GM12878 (cell line): ENCODE measurements at regions not wholly inside any gene's neighbourhood (a gene's known extent, or its start where the extent isn't known, plus 50 kb on each side); places are given as distances from the start of the nearest gene placed in this dataset.

Experiments used
- ATAC-seq: fragments of 200-7000 bp; cut with Tn5 transposase; 3 replicates; pipeline ENCODE4 v1.9.1; 2020; ENCODE audit warnings: mild to moderate bottlenecking, moderate library complexity
- BruUV-seq: library from RNA; stranded (reverse); fragments of 400-500 nt; replicated peaks from 2 replicates; lab custom pipeline; 2021; lab: Mats Ljungman, UMichigan
- CTCF ChIA-PET: fragments of 300-600 bp; sonication (Branson Sonifier 250); formaldehyde crosslinking; extraction: SDS; loops from one replicate; lab custom pipeline; 2021; ENCODE audit warnings: inconsistent platforms; lab: Yijun Ruan, JAX
- POLR2A ChIA-PET: fragments of 350-600 bp; formaldehyde crosslinking; extraction: SDS; loops from one replicate; lab custom pipeline; 2021; ENCODE audit warnings: inconsistent platforms; lab: Charles Lee
- RAD21 ChIA-PET: fragments of 300-600 bp; sonication (Branson Sonifier 250); formaldehyde crosslinking; loops from one replicate; lab custom pipeline; 2023; ENCODE audit warnings: antibody characterized with exemption; ENCODE audit not compliant: unreplicated experiment; lab: Charles Lee
- SMC1A ChIA-PET: fragments of 300-600 bp; sonication (Branson Sonifier 250); formaldehyde crosslinking; loops from one replicate; lab custom pipeline; 2023; ENCODE audit not compliant: unreplicated experiment, uncharacterized antibody; lab: Charles Lee
- DNase-seq: peaks from one replicate; pipeline ENCODE4 v3.0.0-alpha.2; 2011; ENCODE audit warnings: low read depth, low spot score
- FAIRE-seq: peaks from 3 replicates; lab custom pipeline; 2011; peaks lifted over from hg19 to GRCh38; lab: Jason Lieb, UNC
- H2AFZ ChIP-seq: 2 replicates; pipeline ENCODE4 v1.6.0; 2011; ENCODE audit warnings: low read depth, low read length, control low read depth; ENCODE audit not compliant: control insufficient read depth
- H3K27ac ChIP-seq: 2 replicates; pipeline ENCODE4 v1.5.1; 2011; ENCODE audit warnings: control low read depth; ENCODE audit not compliant: control insufficient read depth, insufficient read depth
- H3K27me3 ChIP-seq, 2 experiments: replicated peaks in 1 of 2; 2 replicates each; pipeline versions ENCODE4 v1.6.0 to v1.6.1; 2011; ENCODE audit warnings: low read length in 1 of 2; ENCODE audit not compliant: control insufficient read depth in 2 of 2, insufficient read depth in 2 of 2
- H3K36me3 ChIP-seq, 2 experiments: 2 replicates each; pipeline ENCODE4 v1.5.1; 2011; ENCODE audit warnings: low read length in 1 of 2; ENCODE audit not compliant: control insufficient read depth in 2 of 2, insufficient read depth in 2 of 2
- H3K4me1 ChIP-seq: 2 replicates; pipeline ENCODE4 v1.6.1; 2011; ENCODE audit warnings: mild to moderate bottlenecking, low read length, moderate library complexity, mixed read lengths; ENCODE audit not compliant: control insufficient read depth, insufficient read depth
- H3K4me2 ChIP-seq: 2 replicates; pipeline ENCODE4 v1.6.0; 2011; ENCODE audit warnings: control low read depth; ENCODE audit not compliant: control insufficient read depth, insufficient read depth
- H3K4me3 ChIP-seq: fragments of 200-600 bp; sonication (generic); 2 replicates; pipeline ENCODE4 v1.5.1; 2016
- H3K79me2 ChIP-seq: 2 replicates; pipeline ENCODE4 v1.6.0; 2011; ENCODE audit warnings: low read length; ENCODE audit not compliant: control insufficient read depth, insufficient read depth
- H3K9ac ChIP-seq: 2 replicates; pipeline ENCODE4 v1.8.0; 2011; ENCODE audit warnings: low read length, control low read depth, mixed read lengths; ENCODE audit not compliant: control insufficient read depth, insufficient read depth
- H3K9me3 ChIP-seq: replicated peaks from 3 replicates; pipeline ENCODE4 v1.5.1; 2011; ENCODE audit warnings: mild to moderate bottlenecking, low read length; ENCODE audit not compliant: control insufficient read depth, insufficient read depth
- H4K20me1 ChIP-seq: 2 replicates; pipeline ENCODE4 v1.6.0; 2011; ENCODE audit not compliant: control insufficient read depth, insufficient read depth
- ATF2 ChIP-seq: IDR thresholded peaks from 2 replicates; pipeline ENCODE4 v1.6.1; 2012; ENCODE audit warnings: low read length, inconsistent platforms
- CBX5 ChIP-seq: sonication (generic); IDR thresholded peaks from 2 replicates; pipeline ENCODE4 v1.6.1; 2016; ENCODE audit warnings: low read depth, moderate library complexity, mild to moderate bottlenecking, inconsistent platforms
- FOXM1 ChIP-seq: IDR thresholded peaks from 2 replicates; pipeline ENCODE4 v1.6.1; 2012; ENCODE audit warnings: low read depth, mild to moderate bottlenecking, inconsistent platforms, low read length, moderate library complexity
- GATAD2B ChIP-seq: fragments of 450-650 bp; conservative IDR thresholded peaks from 2 replicates; pipeline ENCODE4 v1.6.1; 2017; ENCODE audit warnings: low read depth, mild to moderate bottlenecking, moderate library complexity
- PML ChIP-seq: IDR thresholded peaks from 2 replicates; pipeline ENCODE4 v1.6.1; 2012; ENCODE audit warnings: low read length, inconsistent platforms
- POLR2AphosphoS2 ChIP-seq: IDR thresholded peaks from 2 replicates; pipeline ENCODE4 v1.6.1; 2011; ENCODE audit warnings: low read depth, mild to moderate bottlenecking, low read length, improper control_type of control experiment, moderate library complexity
- TBL1XR1 ChIP-seq: IDR thresholded peaks from 2 replicates; pipeline ENCODE4 v1.6.1; 2012; ENCODE audit warnings: low read depth, low read length, improper control_type of control experiment
- YBX1 ChIP-seq: fragments of 450-650 bp; IDR thresholded peaks from 2 replicates; pipeline ENCODE4 v1.6.1; 2016; ENCODE audit warnings: antibody characterized with exemption
- ZNF384 ChIP-seq: IDR thresholded peaks from 2 replicates; pipeline ENCODE4 v1.6.1; 2012; ENCODE audit warnings: low read depth, mild to moderate bottlenecking, low read length, improper control_type of control experiment, borderline replicate concordance
- ZZZ3 ChIP-seq: IDR thresholded peaks from 2 replicates; pipeline ENCODE4 v1.6.1; 2011; ENCODE audit warnings: low read depth; ENCODE audit not compliant: control insufficient read depth, insufficient read length
- WGBS: methylation state at CpG from one replicate; pipeline ENCODE4 v1.1.6; 2016; ENCODE audit warnings: low lambda C conversion rate; ENCODE audit not compliant: insufficient replicate concordance, insufficient coverage; ENCODE audit errors: missing lambda C conversion rate; 5-methylcytosine and 5-hydroxymethylcytosine counted together
- in situ Hi-C: fragments of 300-500 bp; cut with MboI; formaldehyde crosslinking; loops from 9 replicates; pipeline ENCODE4 v1.14.3; 2018; ENCODE audit warnings: mixed read lengths
- intact Hi-C: fragments of 100-400 bp; cut with micrococcal nuclease; formaldehyde crosslinking; loops from one replicate; pipeline ENCODE4 v1.14.2; 2022; ENCODE audit not compliant: unreplicated experiment

GRCh38 chr20:19847383-19847782 lies 89.3 kb downstream of the RIN2 start:
- CTCF ChIA-PET: no interaction called here

More at GRCh38 chr20:19847383-19847782, 89.3 kb downstream of the RIN2 start:
- no peak overlapping the region for H3K4me2 ChIP-seq
- no peaks in the 10 kb centered on the region for H3K27me3 ChIP-seq
- no peaks in the 10 kb centered on the region for H3K36me3 ChIP-seq
- ATAC-seq (no peak), FAIRE-seq (no peak), DNase-seq (no peak)
- H4K20me1 ChIP-seq: no peaks in the 10 kb centered on the region
- no TSS peak for BruUV-seq
- ChIA-PET RAD21 (no interaction called here), SMC1A (no interaction called here), POLR2A (no interaction called here)
- TF ChIP-seq YBX1 (no peak), ZZZ3 (no peak), ZNF384 (no peak), GATAD2B (no peak), FOXM1 (no peak), ATF2 (no peak), POLR2AphosphoS2 (no peak), PML (no peak), CBX5 (no peak), TBL1XR1 (no peak)
- no peaks in the 10 kb centered on the region for H3K9me3 ChIP-seq
- H3K4me3 ChIP-seq: no peak overlapping the region
- H3K79me2 ChIP-seq: no peaks in the 10 kb centered on the region
- intact Hi-C loops (no loop called here), in situ Hi-C loops (no loop called here)
- H2AFZ ChIP-seq: no peak overlapping the region
- no peak overlapping the region for H3K27ac ChIP-seq
- H3K4me1 ChIP-seq: no peaks in the 10 kb centered on the region
- WGBS: 16% methylated on average over 3 of the region's 3 CpGs
- no peak overlapping the region for H3K9ac ChIP-seq
